ENCODE measurements at regions not wholly inside any gene's neighbourhood (a gene's known extent, or its start where the extent isn't known, plus 50 kb on each side); places are given as distances from the start of the nearest gene placed in this dataset.

GRCh38 chr7:22008087-22008486 is 62.4 kb upstream of the CDCA7L start:
- H3K27ac ChIP-seq (replicated peaks) = no peak overlapping the region
- no peak overlapping the region for H3K4me3 ChIP-seq (replicated peaks; ENCODE audit: insufficient read depth, low read length)
- DNase-seq (ENCODE audit: low read depth in 1 of 2, low spot score in 1 of 2) = no peak
- H3K27me3 ChIP-seq (ENCODE audit: insufficient read depth, poor library complexity, severe bottlenecking) = no peaks in the 10 kb centered on the region
- TF ChIP-seq REST (IDR thresholded peaks at IDR 0.05; ENCODE audit: insufficient replicate concordance, low read depth) (no peak), GABPA (IDR thresholded peaks at IDR 0.05; ENCODE audit: low read depth) (no peak), SPI1 (IDR thresholded peaks at IDR 0.05; ENCODE audit: borderline replicate concordance, low read depth) (no peak), POLR2AphosphoS5 (IDR thresholded peaks at IDR 0.05; ENCODE audit: low read depth) (no peak), CTCF (IDR thresholded peaks at IDR 0.05; ENCODE audit: insufficient read depth, low read length) (no peak)

GRCh38 chr7:22005151-22005550 is 59.5 kb upstream of the CDCA7L start:
- no peak for TF ChIP-seq SPI1 (IDR thresholded peaks at IDR 0.05; ENCODE audit: borderline replicate concordance, low read depth)
- TF ChIP-seq POLR2AphosphoS5 (IDR thresholded peaks at IDR 0.05; ENCODE audit: low read depth) = no peak
- TF ChIP-seq GABPA (IDR thresholded peaks at IDR 0.05; ENCODE audit: low read depth) = no peak
- no peak for TF ChIP-seq REST (IDR thresholded peaks at IDR 0.05; ENCODE audit: insufficient replicate concordance, low read depth)
- TF ChIP-seq CTCF (IDR thresholded peaks at IDR 0.05; ENCODE audit: insufficient read depth, low read length) = no peak
- DNase-seq (ENCODE audit: low read depth in 1 of 2, low spot score in 1 of 2) = no peak
- Histone ChIP-seq H3K27me3 (ENCODE audit: insufficient read depth, poor library complexity, severe bottlenecking) (no peaks in the 10 kb centered on the region), H3K27ac (replicated peaks) (no peak overlapping the region), H3K4me3 (replicated peaks; ENCODE audit: insufficient read depth, low read length) (no peak overlapping the region)

GRCh38 chr7:22002726-22003125 is 57.0 kb upstream of the CDCA7L start:
- H3K27me3 ChIP-seq (ENCODE audit: insufficient read depth, poor library complexity, severe bottlenecking) = no peaks in the 10 kb centered on the region
- no peak for DNase-seq (ENCODE audit: low read depth in 1 of 2, low spot score in 1 of 2)
- TF ChIP-seq REST (IDR thresholded peaks at IDR 0.05; ENCODE audit: insufficient replicate concordance, low read depth) (no peak), GABPA (IDR thresholded peaks at IDR 0.05; ENCODE audit: low read depth) (no peak), POLR2AphosphoS5 (IDR thresholded peaks at IDR 0.05; ENCODE audit: low read depth) (no peak), CTCF (IDR thresholded peaks at IDR 0.05; ENCODE audit: insufficient read depth, low read length) (no peak), SPI1 (IDR thresholded peaks at IDR 0.05; ENCODE audit: borderline replicate concordance, low read depth) (no peak)
- no peak overlapping the region for H3K4me3 ChIP-seq (replicated peaks; ENCODE audit: insufficient read depth, low read length)
- no peak overlapping the region for H3K27ac ChIP-seq (replicated peaks)

Measured in HL-60 (cell line).